GM23248 (cell line): ENCODE measurements at regions not wholly inside any gene's neighbourhood (a gene's known extent, or its start where the extent isn't known, plus 50 kb on each side); places are given as distances from the start of the nearest gene placed in this dataset.

Source experiments
- DNase-seq: peaks from one replicate; pipeline ENCODE4 v3.0.0-alpha.2; 2015
- H2AFZ ChIP-seq: fragments of 200-600 bp; sonication (generic); 2 replicates; pipeline ENCODE4 v1.6.1; 2016; ENCODE audit warnings: antibody characterized with exemption
- H3F3A ChIP-seq: fragments of 200-600 bp; sonication (generic); 2 replicates; pipeline ENCODE4 v1.6.1; 2016; ENCODE audit warnings: mild to moderate bottlenecking, antibody characterized with exemption, mixed run types; ENCODE audit not compliant: insufficient read depth
- H3K27ac ChIP-seq: fragments of 200-600 bp; sonication (generic); 2 replicates; pipeline ENCODE4 v1.5.1; 2016; ENCODE audit warnings: mild to moderate bottlenecking
- H3K27me3 ChIP-seq: fragments of 200-600 bp; sonication (generic); replicated peaks from 2 replicates; pipeline ENCODE4 v1.6.1; 2016; ENCODE audit warnings: mild to moderate bottlenecking; ENCODE audit not compliant: insufficient read depth
- H3K36me3 ChIP-seq: fragments of 200-600 bp; sonication (generic); 2 replicates; pipeline ENCODE4 v1.6.1; 2016; ENCODE audit warnings: low read depth, mild to moderate bottlenecking
- H3K4me1 ChIP-seq: fragments of 200-600 bp; sonication (generic); 2 replicates; pipeline ENCODE4 v1.6.1; 2016; ENCODE audit warnings: mild to moderate bottlenecking; ENCODE audit not compliant: insufficient read depth
- H3K4me2 ChIP-seq: fragments of 200-600 bp; sonication (generic); one replicate; pipeline ENCODE4 v1.6.1; 2016; ENCODE audit warnings: mild to moderate bottlenecking; ENCODE audit not compliant: unreplicated experiment
- H3K4me3 ChIP-seq: fragments of 200-600 bp; sonication (generic); 2 replicates; pipeline ENCODE4 v1.5.1; 2016; ENCODE audit warnings: mild to moderate bottlenecking
- H3K79me2 ChIP-seq: fragments of 200-600 bp; sonication (generic); 2 replicates; pipeline ENCODE4 v1.6.1; 2016; ENCODE audit warnings: mild to moderate bottlenecking; ENCODE audit not compliant: insufficient read depth
- H3K9ac ChIP-seq: fragments of 200-600 bp; sonication (generic); 2 replicates; pipeline ENCODE4 v1.6.1; 2016; ENCODE audit warnings: mild to moderate bottlenecking
- H3K9me2 ChIP-seq: fragments of 200-600 bp; sonication (generic); 2 replicates; pipeline ENCODE4 v1.6.1; 2016; ENCODE audit warnings: mixed run types, mild to moderate bottlenecking, moderate library complexity; ENCODE audit not compliant: insufficient read depth
- H3K9me3 ChIP-seq: fragments of 200-600 bp; sonication (generic); one replicate; pipeline ENCODE4 v1.6.1; 2017; ENCODE audit warnings: low read depth
- H4K20me1 ChIP-seq: fragments of 200-600 bp; sonication (generic); 2 replicates; pipeline ENCODE4 v1.6.0; 2016; ENCODE audit not compliant: insufficient read depth
- EZH2 ChIP-seq: fragments of 200-600 bp; sonication (generic); IDR thresholded peaks from 2 replicates; pipeline ENCODE4 v1.6.1; 2018; ENCODE audit warnings: antibody characterized with exemption, mild to moderate bottlenecking; ENCODE audit not compliant: insufficient read depth, poor library complexity, severe bottlenecking
- EZH2phosphoT487 ChIP-seq: fragments of 200-600 bp; sonication (generic); IDR thresholded peaks from 2 replicates; pipeline ENCODE4 v1.6.1; 2018; ENCODE audit warnings: antibody characterized with exemption, moderate library complexity, mild to moderate bottlenecking, low read depth; ENCODE audit not compliant: insufficient read depth
- WGBS, 2 experiments: methylation state at CpG; one replicate each; pipeline ENCODE4 v1.1.6; 2015 to 2017; ENCODE audit warnings: low lambda C conversion rate in 2 of 2, low coverage in 1 of 2; ENCODE audit errors: missing lambda C conversion rate in 2 of 2; 5-methylcytosine and 5-hydroxymethylcytosine counted together
- in situ Hi-C: fragments of 300-500 bp; cut with MboI; formaldehyde crosslinking; loops from 2 replicates; pipeline ENCODE4 v1.15.0; 2020

DNA sequence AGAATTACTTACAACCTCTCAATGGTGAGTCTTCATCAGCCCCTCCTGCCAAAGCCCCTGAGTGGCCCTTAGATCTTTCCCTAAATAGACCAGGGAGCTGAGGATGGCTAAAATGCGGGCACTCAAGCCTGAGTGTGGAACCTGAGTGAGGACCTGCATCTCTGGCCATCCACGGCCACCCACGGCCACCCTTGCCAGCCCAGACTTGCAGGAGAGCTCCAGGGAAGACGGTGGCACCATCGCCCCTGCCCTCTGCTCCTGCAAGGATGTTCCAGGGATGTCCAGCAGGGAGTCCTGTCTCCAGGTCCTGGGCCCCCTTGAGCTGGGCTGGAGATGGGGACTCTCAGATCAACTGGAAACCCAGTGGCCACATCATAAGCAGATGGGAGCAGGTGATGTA is 68.2 kb upstream of the OLFM1 start:
- Histone ChIP-seq H3K4me1 (no peaks in the 10 kb centered on the region), H2AFZ (no peak overlapping the region), H3K36me3 (no peaks in the 10 kb centered on the region), H3K4me3 (no peak overlapping the region), H3K27me3 (peaks cover 7% of the 10 kb centered on the region), H3K9me3 (no peaks in the 10 kb centered on the region), H3F3A (no peaks in the 10 kb centered on the region), H3K79me2 (no peaks in the 10 kb centered on the region), H3K4me2 (no peak overlapping the region), H4K20me1 (no peaks in the 10 kb centered on the region), H3K9me2 (no peaks in the 10 kb centered on the region), H3K27ac (no peak overlapping the region), H3K9ac (no peak overlapping the region)
- 51 to 58% methylated on average over 5 of the region's 5 CpGs for WGBS, 2 experiments
- no peak for TF ChIP-seq EZH2phosphoT487
- no peak for TF ChIP-seq EZH2
- in situ Hi-C loops: no loop called here
- DNase-seq: no peak

DNA sequence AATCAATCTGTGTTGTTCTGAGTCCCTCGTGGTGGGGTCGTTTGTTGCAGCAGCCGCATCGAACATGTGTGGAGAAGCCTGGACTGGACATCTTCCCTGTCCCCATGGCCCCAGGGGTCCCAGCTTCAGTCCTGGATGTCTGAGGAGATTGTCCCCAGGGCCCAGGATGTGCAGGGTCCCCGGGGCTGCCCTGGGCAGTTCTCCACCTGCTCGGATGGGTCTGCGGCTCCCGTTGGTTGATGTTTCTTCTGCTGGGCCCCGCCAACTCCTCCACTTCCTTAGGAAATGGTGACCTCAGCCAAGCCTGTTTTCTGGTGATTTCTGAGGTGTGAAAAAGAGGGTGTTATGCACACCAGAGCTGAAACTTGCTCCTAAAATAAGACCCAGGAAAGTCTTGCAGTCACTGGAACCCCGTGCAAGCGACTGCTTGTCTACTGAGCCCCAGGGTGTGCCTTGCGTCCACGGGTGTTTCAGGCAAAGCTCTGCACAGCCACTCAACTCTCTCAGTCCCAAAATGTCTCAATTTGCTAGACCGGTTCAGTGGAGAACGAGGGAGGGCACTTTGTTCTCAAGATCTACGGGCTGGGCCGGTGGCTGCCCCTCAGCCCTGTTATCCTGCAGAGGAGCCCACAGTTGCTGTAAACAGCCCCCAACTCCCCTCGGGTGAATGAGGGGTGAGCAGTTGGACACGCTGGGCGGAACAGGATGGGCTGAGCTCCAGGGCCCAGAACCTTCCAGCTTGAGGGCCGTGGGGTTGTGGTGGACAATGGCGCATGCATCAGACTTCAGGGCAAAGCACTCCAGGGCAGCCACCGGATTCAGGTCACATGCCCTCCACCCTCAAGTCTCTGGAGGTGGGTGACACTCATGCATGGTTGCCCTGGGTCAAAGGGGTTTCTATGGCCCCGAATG is 66.7 kb upstream of the OLFM1 start:
- no peak overlapping the region for H3K9ac ChIP-seq
- in situ Hi-C loops: no loop called here
- 35 to 37% methylated on average over 24 of the region's 24 CpGs for WGBS, 2 experiments
- no peaks in the 10 kb centered on the region for H3K9me3 ChIP-seq
- no peaks in the 10 kb centered on the region for H3K36me3 ChIP-seq
- TF ChIP-seq EZH2 (no peak), EZH2phosphoT487 (no peak)
- H3K4me1 ChIP-seq: no peaks in the 10 kb centered on the region
- no peaks in the 10 kb centered on the region for H3K79me2 ChIP-seq
- H4K20me1 ChIP-seq: no peaks in the 10 kb centered on the region
- no peak overlapping the region for H3K27ac ChIP-seq
- no peak for DNase-seq
- H2AFZ ChIP-seq: no peak overlapping the region
- H3F3A ChIP-seq: no peaks in the 10 kb centered on the region
- no peak overlapping the region for H3K4me2 ChIP-seq
- H3K4me3 ChIP-seq: no peak overlapping the region
- peaks cover 9% of the 10 kb centered on the region; the same call in 1 of the 2 replicates for H3K27me3 ChIP-seq
- H3K9me2 ChIP-seq: no peaks in the 10 kb centered on the region

DNA sequence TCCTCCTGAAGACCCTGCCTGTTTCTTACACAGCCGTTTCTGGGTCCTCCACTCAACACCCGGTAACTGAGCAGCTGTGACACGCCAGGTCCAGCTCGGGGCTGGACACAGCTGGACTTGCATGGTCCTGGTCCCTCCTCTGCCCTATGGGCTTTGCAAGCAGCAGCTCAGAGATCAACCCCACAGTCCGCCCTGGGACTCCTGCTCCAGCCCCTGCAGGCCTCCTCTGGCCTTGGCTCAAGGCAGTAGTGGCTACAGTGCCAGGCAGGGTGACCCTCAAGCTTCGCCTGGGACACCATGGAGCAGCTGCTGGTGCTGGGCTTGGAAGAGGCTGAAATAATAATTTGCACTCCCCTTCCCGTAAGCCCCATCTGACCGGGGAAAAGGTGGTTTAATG is 66.1 kb upstream of the OLFM1 start:
- no peak overlapping the region for H3K4me3 ChIP-seq
- H3K9me3 ChIP-seq: no peaks in the 10 kb centered on the region
- peaks cover 9% of the 10 kb centered on the region; the same call in 1 of the 2 replicates for H3K27me3 ChIP-seq
- no peak for TF ChIP-seq EZH2
- no peak for TF ChIP-seq EZH2phosphoT487
- WGBS, 2 experiments: 30 to 31% methylated on average over 8 of the region's 8 CpGs
- H3K36me3 ChIP-seq: no peaks in the 10 kb centered on the region
- in situ Hi-C loops: no loop called here
- H2AFZ ChIP-seq: no peak overlapping the region
- no peak overlapping the region for H3K9ac ChIP-seq
- H3K4me1 ChIP-seq: no peaks in the 10 kb centered on the region
- no peaks in the 10 kb centered on the region for H3K9me2 ChIP-seq
- H3K4me2 ChIP-seq: no peak overlapping the region
- no peaks in the 10 kb centered on the region for H4K20me1 ChIP-seq
- H3K79me2 ChIP-seq: no peaks in the 10 kb centered on the region
- H3K27ac ChIP-seq: no peak overlapping the region
- no peaks in the 10 kb centered on the region for H3F3A ChIP-seq
- no peak for DNase-seq

DNA sequence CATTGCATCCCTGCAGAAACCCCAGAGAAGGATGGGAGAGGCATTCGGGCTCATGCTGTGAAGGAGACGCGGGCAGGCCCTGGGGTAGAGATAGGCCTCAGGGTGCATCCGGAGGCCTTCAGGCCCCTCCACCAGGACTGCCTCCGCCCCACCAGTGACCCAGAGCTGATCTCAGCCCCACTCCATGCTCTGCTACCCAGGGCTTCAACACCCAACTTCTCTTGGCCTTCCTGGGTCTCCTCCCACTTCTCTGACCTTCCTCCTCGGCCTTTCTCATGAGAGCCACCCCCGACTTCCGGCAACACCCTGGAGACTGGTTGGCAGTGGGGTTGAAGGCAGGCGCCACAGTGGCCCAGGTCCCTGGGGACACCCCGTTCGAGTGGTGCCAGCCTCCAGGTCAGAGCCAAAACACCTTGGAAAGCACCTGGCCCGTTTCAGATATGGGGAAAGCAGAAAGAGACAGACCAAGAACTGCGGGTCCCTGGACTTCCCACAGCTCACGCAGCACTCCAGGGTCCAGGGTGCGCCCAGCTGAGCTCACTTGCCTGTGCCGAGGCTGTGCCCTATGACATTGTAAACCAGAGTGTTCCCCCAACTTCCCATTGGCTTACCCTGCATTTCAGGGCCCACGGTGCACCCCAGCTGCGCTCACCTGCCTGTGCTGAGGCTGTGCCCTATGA is 65.1 kb upstream of the OLFM1 start:
- Histone ChIP-seq H3K9ac (no peak overlapping the region), H3K36me3 (no peaks in the 10 kb centered on the region), H3K4me3 (no peak overlapping the region), H3K9me2 (no peaks in the 10 kb centered on the region), H3K27me3 (0 out of 2 replicates have a peak, but pooled peaks cover 9% of the 10 kb centered on the region), H3K4me2 (no peak overlapping the region), H3K4me1 (no peaks in the 10 kb centered on the region), H4K20me1 (no peaks in the 10 kb centered on the region), H3F3A (no peaks in the 10 kb centered on the region), H2AFZ (no peak overlapping the region), H3K79me2 (no peaks in the 10 kb centered on the region), H3K27ac (no peak overlapping the region), H3K9me3 (no peaks in the 10 kb centered on the region)
- in situ Hi-C loops: no loop called here
- no peak for DNase-seq
- no peak for TF ChIP-seq EZH2phosphoT487
- no peak for TF ChIP-seq EZH2
- 60 to 63% methylated on average over 17 to 18 of the region's 18 CpGs for WGBS, 2 experiments
